ENCODE measurements at regions not wholly inside any gene's neighbourhood (a gene's known extent, or its start where the extent isn't known, plus 50 kb on each side); places are given as distances from the start of the nearest gene placed in this dataset.

DNA sequence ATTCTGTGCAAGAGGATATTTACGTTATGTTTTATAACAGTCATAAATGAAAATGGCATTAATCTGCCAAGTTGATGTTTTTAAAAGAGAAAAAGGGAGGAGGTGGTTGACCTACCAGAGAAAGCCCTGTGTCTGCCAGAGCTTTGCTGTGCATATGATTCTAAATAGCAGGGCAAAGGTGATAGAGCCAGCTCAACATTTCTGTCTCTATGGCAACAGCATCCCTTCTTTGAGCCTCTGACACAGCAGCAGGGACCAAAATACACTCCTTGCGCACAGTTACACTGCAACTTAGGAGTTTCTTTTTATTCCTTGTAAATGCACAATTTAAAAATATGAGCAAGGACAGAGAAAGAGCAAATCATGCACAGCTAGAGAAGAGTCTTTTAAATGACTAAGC, 133.3 kb upstream of the RAI2 start:
- WGBS, 2 donors (ENCODE audit: low coverage in 1 of 2): 36 to 50% methylated on average over 2 of the region's 2 CpGs
- Histone ChIP-seq H3K4me3 (no peak overlapping the region), H3K36me3 (no peaks in the 10 kb centered on the region), H3K27me3 (peaks cover 5% of the 10 kb centered on the region), H3K27ac (no peak overlapping the region), H3K9me3 (no peaks in the 10 kb centered on the region), H3K4me1 (no peaks in the 10 kb centered on the region)
- no peak for ATAC-seq
- no peak for TF ChIP-seq POLR2A (IDR thresholded peaks at IDR 0.05)
- TF ChIP-seq, protein P1, sequence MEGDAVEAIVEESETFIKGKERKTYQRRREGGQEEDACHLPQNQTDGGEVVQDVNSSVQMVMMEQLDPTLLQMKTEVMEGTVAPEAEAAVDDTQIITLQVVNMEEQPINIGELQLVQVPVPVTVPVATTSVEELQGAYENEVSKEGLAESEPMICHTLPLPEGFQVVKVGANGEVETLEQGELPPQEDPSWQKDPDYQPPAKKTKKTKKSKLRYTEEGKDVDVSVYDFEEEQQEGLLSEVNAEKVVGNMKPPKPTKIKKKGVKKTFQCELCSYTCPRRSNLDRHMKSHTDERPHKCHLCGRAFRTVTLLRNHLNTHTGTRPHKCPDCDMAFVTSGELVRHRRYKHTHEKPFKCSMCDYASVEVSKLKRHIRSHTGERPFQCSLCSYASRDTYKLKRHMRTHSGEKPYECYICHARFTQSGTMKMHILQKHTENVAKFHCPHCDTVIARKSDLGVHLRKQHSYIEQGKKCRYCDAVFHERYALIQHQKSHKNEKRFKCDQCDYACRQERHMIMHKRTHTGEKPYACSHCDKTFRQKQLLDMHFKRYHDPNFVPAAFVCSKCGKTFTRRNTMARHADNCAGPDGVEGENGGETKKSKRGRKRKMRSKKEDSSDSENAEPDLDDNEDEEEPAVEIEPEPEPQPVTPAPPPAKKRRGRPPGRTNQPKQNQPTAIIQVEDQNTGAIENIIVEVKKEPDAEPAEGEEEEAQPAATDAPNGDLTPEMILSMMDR (IDR thresholded peaks at IDR 0.05): no peak
- TF ChIP-seq EP300 (IDR thresholded peaks at IDR 0.05): no peak
- TF ChIP-seq POLR2AphosphoS5 (IDR thresholded peaks at IDR 0.05): no peak

- no peak for TF ChIP-seq EP300 (IDR thresholded peaks at IDR 0.05)
- H3K4me3 ChIP-seq: no peak overlapping the region
- no peaks in the 10 kb centered on the region for H3K27me3 ChIP-seq
- H3K4me1 ChIP-seq: no peaks in the 10 kb centered on the region
- ATAC-seq: no peak
- WGBS, 2 donors (ENCODE audit: low coverage in 1 of 2): 83% methylated on average over 1 of the region's 3 CpGs; no CpG with 5 or more reads in 1 of the 2 donors
- no peak overlapping the region for H3K27ac ChIP-seq
- H3K9me3 ChIP-seq: no peaks in the 10 kb centered on the region
- H3K36me3 ChIP-seq: no peaks in the 10 kb centered on the region
Observed at GRCh38 chrX:17993062-17993461, 132.0 kb upstream of the RAI2 start.

GRCh38 chrX:17990532-17990931, 129.4 kb upstream of the RAI2 start:
- H3K36me3 ChIP-seq: no peaks in the 10 kb centered on the region
- H3K27ac ChIP-seq: no peak overlapping the region
- no peaks in the 10 kb centered on the region for H3K27me3 ChIP-seq
- TF ChIP-seq, protein P1 (IDR thresholded peaks at IDR 0.05): no peak
- TF ChIP-seq POLR2AphosphoS5 (IDR thresholded peaks at IDR 0.05) (no peak), EP300 (IDR thresholded peaks at IDR 0.05) (no peak), POLR2A (IDR thresholded peaks at IDR 0.05) (no peak)
- no peak overlapping the region for H3K4me3 ChIP-seq
- no peak for ATAC-seq
- no peaks in the 10 kb centered on the region for H3K4me1 ChIP-seq
- no peaks in the 10 kb centered on the region for H3K9me3 ChIP-seq
- 86 to 88% methylated on average over 1 of the region's 1 CpG for WGBS, 2 donors (ENCODE audit: low coverage in 1 of 2)

GRCh38 chrX:17987783-17988182, 126.7 kb upstream of the RAI2 start:
- Histone ChIP-seq H3K4me1 (no peaks in the 10 kb centered on the region), H3K27ac (no peak overlapping the region), H3K9me3 (no peaks in the 10 kb centered on the region), H3K27me3 (no peaks in the 10 kb centered on the region), H3K36me3 (no peaks in the 10 kb centered on the region), H3K4me3 (no peak overlapping the region)
- ATAC-seq: no peak
- 23 to 37% methylated on average over 2 of the region's 2 CpGs for WGBS, 2 donors (ENCODE audit: low coverage in 1 of 2)
- TF ChIP-seq, protein P1 (IDR thresholded peaks at IDR 0.05): no peak
- TF ChIP-seq POLR2A (IDR thresholded peaks at IDR 0.05) (no peak), POLR2AphosphoS5 (IDR thresholded peaks at IDR 0.05) (no peak), EP300 (IDR thresholded peaks at IDR 0.05) (no peak)

DNA sequence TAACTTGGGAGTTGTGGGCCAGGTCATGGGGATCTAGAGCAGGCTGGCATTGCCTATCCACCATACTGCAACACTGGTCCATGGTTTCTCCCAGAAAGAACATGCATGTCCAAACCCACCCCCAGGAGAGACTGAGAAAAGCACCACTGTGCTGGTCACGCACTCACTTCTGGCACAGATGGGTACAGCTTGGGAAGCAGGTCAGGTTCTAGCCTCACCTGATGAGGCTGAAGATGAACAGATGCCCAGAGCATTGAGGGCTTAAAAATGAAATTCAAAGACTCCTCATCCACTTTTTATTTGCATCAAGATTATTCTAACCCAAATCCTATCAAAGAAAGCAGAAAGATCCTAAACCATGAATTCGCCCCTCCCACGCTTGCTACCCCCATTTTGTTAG, 125.9 kb upstream of the RAI2 start:
- H3K27me3 ChIP-seq: no peaks in the 10 kb centered on the region
- 84% methylated on average over 3 of the region's 3 CpGs; no CpG with 5 or more reads in 1 of the 2 donors for WGBS, 2 donors (ENCODE audit: low coverage in 1 of 2)
- H3K4me3 ChIP-seq: no peak overlapping the region
- TF ChIP-seq, protein P1 (IDR thresholded peaks at IDR 0.05): no peak
- no peak for TF ChIP-seq POLR2AphosphoS5 (IDR thresholded peaks at IDR 0.05)
- TF ChIP-seq EP300 (IDR thresholded peaks at IDR 0.05): no peak
- TF ChIP-seq POLR2A (IDR thresholded peaks at IDR 0.05): no peak
- H3K9me3 ChIP-seq: no peaks in the 10 kb centered on the region
- no peak for ATAC-seq
- no peak overlapping the region for H3K27ac ChIP-seq
- H3K36me3 ChIP-seq: no peaks in the 10 kb centered on the region
- H3K4me1 ChIP-seq: no peaks in the 10 kb centered on the region

All from gastroesophageal sphincter (tissue), 4 donors.